ENCODE measurements at regions not wholly inside any gene's neighbourhood (a gene's known extent, or its start where the extent isn't known, plus 50 kb on each side); places are given as distances from the start of the nearest gene placed in this dataset.
"Not testable (repeated sequence)": the region's sequence is repeated elsewhere in the genome, so short reads cannot be mapped to it uniquely, and the experiment has no call there.

- H4K20me1 ChIP-seq (ENCODE audit: insufficient read depth), result no peaks in the 10 kb centered on the region
- no peak overlapping the region for H3K27ac ChIP-seq
- no peaks in the 10 kb centered on the region for H3K79me2 ChIP-seq (ENCODE audit: insufficient read depth)
- H2AFZ ChIP-seq, result no peak overlapping the region
- no peak for TF ChIP-seq EZH2phosphoT487 (IDR thresholded peaks at IDR 0.05; ENCODE audit: insufficient read depth, low read depth)
- no peak for TF ChIP-seq EZH2 (IDR thresholded peaks at IDR 0.05; ENCODE audit: insufficient read depth, poor library complexity, severe bottlenecking)
- H3K27me3 ChIP-seq (replicated peaks; ENCODE audit: insufficient read depth), result no peaks in the 10 kb centered on the region; the same call in 1 of the 2 replicates
- no peaks in the 10 kb centered on the region for H3K9me2 ChIP-seq (ENCODE audit: insufficient read depth)
- H3F3A ChIP-seq (ENCODE audit: insufficient read depth), result no peaks in the 10 kb centered on the region
- no peak overlapping the region for H3K4me3 ChIP-seq
- H3K4me1 ChIP-seq (ENCODE audit: insufficient read depth), result no peaks in the 10 kb centered on the region
- in situ Hi-C loops (cut with MboI), result no loop called here
- H3K9ac ChIP-seq, result no peak overlapping the region
- WGBS, 2 experiments (ENCODE audit: low coverage in 1 of 2, low lambda C conversion rate in 2 of 2, missing lambda C conversion rate in 2 of 2), result 73 to 79% methylated on average over 4 of the region's 4 CpGs
- no peak overlapping the region for H3K4me2 ChIP-seq (ENCODE audit: unreplicated experiment)
- H3K9me3 ChIP-seq (ENCODE audit: low read depth), result no peaks in the 10 kb centered on the region
- DNase-seq, result no peak
- H3K36me3 ChIP-seq (ENCODE audit: low read depth), result no peaks in the 10 kb centered on the region
Observed at GRCh38 chr4:138473339-138473738, 231.2 kb upstream of the SLC7A11 start.

- Histone ChIP-seq H3K4me3 (no peak overlapping the region), H3K9me3 (ENCODE audit: low read depth) (no peaks in the 10 kb centered on the region), H3K36me3 (ENCODE audit: low read depth) (no peaks in the 10 kb centered on the region), H3F3A (ENCODE audit: insufficient read depth) (no peaks in the 10 kb centered on the region), H3K27ac (no peak overlapping the region), H4K20me1 (ENCODE audit: insufficient read depth) (no peaks in the 10 kb centered on the region), H3K9me2 (ENCODE audit: insufficient read depth) (0 out of 2 replicates have a peak, but pooled peaks cover 2% of the 10 kb centered on the region), H3K4me2 (ENCODE audit: unreplicated experiment) (no peak overlapping the region), H3K79me2 (ENCODE audit: insufficient read depth) (no peaks in the 10 kb centered on the region), H3K27me3 (replicated peaks; ENCODE audit: insufficient read depth) (no peaks in the 10 kb centered on the region; the same call in 1 of the 2 replicates), H3K4me1 (ENCODE audit: insufficient read depth) (no peaks in the 10 kb centered on the region), H2AFZ (no peak overlapping the region), H3K9ac (no peak overlapping the region)
- in situ Hi-C loops (cut with MboI), result no loop called here
- WGBS, 2 experiments (ENCODE audit: low coverage in 1 of 2, low lambda C conversion rate in 2 of 2, missing lambda C conversion rate in 2 of 2), result 58 to 61% methylated on average over 6 of the region's 6 CpGs
- TF ChIP-seq EZH2phosphoT487 (IDR thresholded peaks at IDR 0.05; ENCODE audit: insufficient read depth, low read depth), result no peak
- TF ChIP-seq EZH2 (IDR thresholded peaks at IDR 0.05; ENCODE audit: insufficient read depth, poor library complexity, severe bottlenecking), result no peak
- no peak for DNase-seq
Observed at GRCh38 chr4:138460477-138461414, 218.6 kb upstream of the SLC7A11 start.

- Histone ChIP-seq H3K4me1 (ENCODE audit: insufficient read depth) (no peaks in the 10 kb centered on the region), H3K27ac (no peak overlapping the region), H2AFZ (no peak overlapping the region), H3K36me3 (ENCODE audit: low read depth) (no peaks in the 10 kb centered on the region), H3K9me2 (ENCODE audit: insufficient read depth) (0 out of 2 replicates have a peak, but pooled peaks cover 2% of the 10 kb centered on the region), H3K4me2 (ENCODE audit: unreplicated experiment) (no peak overlapping the region), H3K9me3 (ENCODE audit: low read depth) (no peaks in the 10 kb centered on the region), H4K20me1 (ENCODE audit: insufficient read depth) (no peaks in the 10 kb centered on the region), H3F3A (ENCODE audit: insufficient read depth) (no peaks in the 10 kb centered on the region), H3K79me2 (ENCODE audit: insufficient read depth) (no peaks in the 10 kb centered on the region), H3K27me3 (replicated peaks; ENCODE audit: insufficient read depth) (peaks cover 7% of the 10 kb centered on the region; the same call in 1 of the 2 replicates), H3K9ac (no peak overlapping the region), H3K4me3 (no peak overlapping the region)
- no peak for DNase-seq
- 74 to 81% methylated on average over 3 of the region's 3 CpGs for WGBS, 2 experiments (ENCODE audit: low coverage in 1 of 2, low lambda C conversion rate in 2 of 2, missing lambda C conversion rate in 2 of 2)
- TF ChIP-seq EZH2 (IDR thresholded peaks at IDR 0.05; ENCODE audit: insufficient read depth, poor library complexity, severe bottlenecking), result no peak
- no peak for TF ChIP-seq EZH2phosphoT487 (IDR thresholded peaks at IDR 0.05; ENCODE audit: insufficient read depth, low read depth)
- in situ Hi-C loops (cut with MboI), result no loop called here
Observed at GRCh38 chr4:138458751-138459150, 216.6 kb upstream of the SLC7A11 start.

GRCh38 chr4:138456349-138456748 is 214.2 kb upstream of the SLC7A11 start:
- 32 to 40% methylated on average over 2 of the region's 2 CpGs for WGBS, 2 experiments (ENCODE audit: low coverage in 1 of 2, low lambda C conversion rate in 2 of 2, missing lambda C conversion rate in 2 of 2)
- in situ Hi-C loops (cut with MboI); H3F3A ChIP-seq (ENCODE audit: insufficient read depth); H3K27ac ChIP-seq; H3K36me3 ChIP-seq (ENCODE audit: low read depth); H4K20me1 ChIP-seq (ENCODE audit: insufficient read depth); DNase-seq; H2AFZ ChIP-seq; H3K9ac ChIP-seq; H3K9me3 ChIP-seq (ENCODE audit: low read depth); H3K4me1 ChIP-seq (ENCODE audit: insufficient read depth); H3K4me2 ChIP-seq (ENCODE audit: unreplicated experiment); H3K79me2 ChIP-seq (ENCODE audit: insufficient read depth); H3K27me3 ChIP-seq (replicated peaks; ENCODE audit: insufficient read depth); H3K4me3 ChIP-seq; H3K9me2 ChIP-seq (ENCODE audit: insufficient read depth): not testable (repeated sequence)

Measured in GM23248 (cell line).